GM04504 (cell line): ENCODE measurements at regions not wholly inside any gene's neighbourhood (a gene's known extent, or its start where the extent isn't known, plus 50 kb on each side); places are given as distances from the start of the nearest gene placed in this dataset.

Experiments
- DNase-seq: peaks from one replicate; pipeline ENCODE4 v3.0.0-alpha.2; 2012; ENCODE audit warnings: low read depth

- DNase-seq, result no peak
Measured at GRCh38 chr9:99327667-99328066, 105.6 kb downstream of the SEC61B start.

DNA sequence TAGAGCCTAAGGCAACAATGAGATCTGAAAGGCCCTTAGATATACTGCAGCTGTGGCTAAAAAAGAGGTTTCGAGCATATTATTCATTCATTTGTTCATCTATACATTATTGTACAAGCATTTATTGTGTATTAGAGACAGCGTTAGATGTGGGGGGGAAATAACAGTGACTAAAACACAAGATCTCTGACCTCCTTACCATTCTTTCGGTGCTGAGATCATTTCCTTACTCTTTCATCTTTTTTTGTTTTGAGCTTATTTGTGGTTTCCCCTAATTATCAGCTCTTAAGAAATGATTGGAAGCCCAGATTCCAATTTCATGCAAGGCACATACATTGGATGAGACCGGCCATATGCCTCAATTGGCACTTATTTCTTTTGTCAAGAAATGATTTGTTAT is 113.2 kb downstream of the SEC61B start:
- no peak for DNase-seq

- DNase-seq, result no peak
Measured at GRCh38 chr9:99336005-99336404, 113.9 kb downstream of the SEC61B start.

GRCh38 chr9:99336531-99336930 is 114.4 kb downstream of the SEC61B start:
- no peak for DNase-seq

GRCh38 chr9:99340281-99340680 is 118.2 kb downstream of the SEC61B start:
- no peak for DNase-seq

DNA sequence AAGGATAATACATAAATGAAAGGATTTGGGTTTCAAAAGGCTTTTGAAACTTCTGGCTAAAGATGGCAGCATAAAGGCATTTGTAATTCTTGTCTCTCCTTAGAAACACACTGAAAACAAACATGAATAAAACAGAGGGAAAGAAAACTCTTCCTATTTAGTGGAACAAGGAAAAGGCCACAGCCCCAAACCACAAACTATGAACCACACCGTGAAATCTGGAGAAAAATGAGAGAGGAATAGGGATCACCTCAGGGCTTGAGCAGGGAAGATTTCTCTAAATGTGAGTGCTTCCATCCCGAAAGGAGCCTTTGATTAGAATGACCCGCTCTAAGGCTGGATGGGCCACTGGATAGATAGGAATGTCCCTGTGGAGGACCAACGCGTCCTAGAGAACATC is 119.6 kb downstream of the SEC61B start:
- DNase-seq, result no peak

- no peak for DNase-seq
Measured at GRCh38 chr9:99345451-99345850, 123.4 kb downstream of the SEC61B start.

GRCh38 chr9:99345942-99346341 is 123.9 kb downstream of the SEC61B start:
- DNase-seq, result no peak

DNA sequence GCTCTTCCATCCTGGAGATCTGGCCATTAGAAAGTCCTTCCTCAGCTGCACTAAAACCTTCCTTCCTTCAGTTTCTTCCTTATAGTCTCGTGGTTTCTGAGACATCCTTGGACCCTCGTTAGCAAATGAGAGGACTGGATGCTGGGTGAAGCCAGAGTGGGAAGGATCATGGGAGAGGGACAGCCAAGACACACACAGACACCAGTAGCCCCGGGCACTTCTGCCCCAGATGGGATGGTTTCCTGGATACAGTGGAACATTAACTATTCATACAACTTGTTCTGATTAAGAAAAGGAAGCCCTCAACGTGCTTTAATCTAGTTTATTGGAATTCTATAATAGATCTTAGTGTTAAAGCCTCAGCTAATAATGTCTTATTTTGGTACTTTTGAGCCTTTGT is 125.5 kb downstream of the SEC61B start:
- DNase-seq, result no peak

- no peak for DNase-seq
Measured at GRCh38 chr9:99348289-99348688, 126.2 kb downstream of the SEC61B start.

GRCh38 chr9:99349870-99350269 is 127.8 kb downstream of the SEC61B start:
- no peak for DNase-seq

- DNase-seq, result no peak
Measured at GRCh38 chr9:99350461-99350860, 128.4 kb downstream of the SEC61B start.

DNA sequence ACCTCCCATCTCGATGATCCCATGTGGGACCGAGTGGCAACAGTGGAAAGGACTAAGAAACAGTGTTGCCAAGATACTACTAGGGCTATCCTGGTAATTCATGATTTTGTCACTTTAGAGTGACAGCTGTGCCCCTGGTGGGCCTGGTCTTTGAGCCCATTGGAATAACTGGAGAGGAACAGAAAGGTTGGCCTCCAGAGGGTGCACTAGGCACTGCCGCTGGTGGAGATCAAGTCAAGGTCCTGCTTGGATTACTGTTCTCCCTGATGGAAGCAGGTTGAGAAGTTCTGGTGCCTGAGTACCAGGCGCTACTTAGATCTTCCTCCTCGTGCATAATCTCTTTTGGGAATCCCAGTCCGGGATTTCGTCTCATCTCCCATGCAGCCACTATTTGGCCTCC is 129.6 kb downstream of the SEC61B start:
- DNase-seq, result no peak

GRCh38 chr9:99352826-99353225 is 130.7 kb downstream of the SEC61B start:
- DNase-seq, result no peak

DNA sequence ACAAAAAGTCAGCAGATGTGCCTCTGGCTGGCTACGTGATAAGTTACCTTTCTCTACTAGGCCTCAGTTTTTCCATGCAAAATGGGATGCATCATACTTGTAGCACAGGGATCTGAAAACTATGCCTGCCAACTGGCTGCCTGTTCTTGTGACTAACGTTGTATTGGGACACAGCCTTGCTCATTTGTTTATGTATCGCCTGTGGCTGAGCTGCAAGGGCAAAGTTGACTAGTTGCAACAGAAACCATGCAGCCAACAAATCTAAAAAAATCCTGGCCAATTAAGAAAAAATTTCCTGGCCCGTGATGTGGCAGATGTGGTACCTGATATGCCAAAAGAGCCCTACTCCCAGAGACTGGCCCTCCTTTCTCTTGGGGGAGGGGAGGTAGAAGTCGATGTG is 131.3 kb downstream of the SEC61B start:
- DNase-seq, result peak; percentile 87

DNA sequence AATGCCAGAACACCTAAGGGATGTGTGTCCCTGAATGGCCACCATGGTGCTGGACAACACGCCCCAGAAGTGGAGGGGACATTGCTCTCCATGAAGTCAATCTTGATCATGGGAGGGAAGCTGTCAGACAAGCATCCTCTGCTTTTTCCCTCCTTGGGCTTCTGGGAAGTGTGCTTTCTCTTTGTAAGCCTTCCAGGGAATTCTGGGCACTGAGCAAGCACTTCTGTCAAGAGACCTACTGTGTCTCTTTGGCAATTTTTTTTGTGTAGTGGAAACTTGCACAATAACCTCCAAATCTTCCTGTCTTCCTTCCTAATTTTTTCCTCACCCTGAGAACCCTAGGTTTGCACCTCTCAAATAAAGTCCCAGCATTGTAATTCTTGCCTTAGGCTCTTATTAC is 132.0 kb downstream of the SEC61B start:
- no peak for DNase-seq

DNA sequence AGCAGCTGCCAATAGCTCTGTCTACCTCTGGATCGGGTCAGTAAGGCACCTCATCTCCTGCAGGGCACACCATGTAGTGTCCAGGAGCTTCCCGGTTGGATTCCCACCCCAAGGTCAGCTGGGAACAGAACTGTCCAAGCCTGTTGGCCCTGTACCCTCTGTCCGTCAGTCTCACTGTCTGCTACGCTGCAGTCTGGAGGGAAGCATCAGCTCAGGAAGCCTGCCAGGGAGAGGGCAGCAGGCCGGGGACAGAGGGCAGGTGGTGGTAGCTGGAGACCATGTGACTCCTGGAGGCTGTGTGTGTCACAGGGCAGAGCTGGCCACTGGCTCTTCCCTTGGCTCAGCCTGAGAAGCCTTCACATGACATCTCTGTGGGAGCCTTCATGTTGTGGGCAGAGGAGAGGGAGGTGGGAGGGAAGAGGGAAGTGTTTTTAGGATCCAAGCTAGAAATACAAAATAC is 134.5 kb downstream of the SEC61B start:
- no peak for DNase-seq

- no peak for DNase-seq
Measured at GRCh38 chr9:99357575-99357974, 135.5 kb downstream of the SEC61B start.

GRCh38 chr9:99358668-99359067 is 136.6 kb downstream of the SEC61B start:
- DNase-seq, result no peak

- no peak for DNase-seq
Measured at GRCh38 chr9:99359336-99359735, 137.3 kb downstream of the SEC61B start.

DNA sequence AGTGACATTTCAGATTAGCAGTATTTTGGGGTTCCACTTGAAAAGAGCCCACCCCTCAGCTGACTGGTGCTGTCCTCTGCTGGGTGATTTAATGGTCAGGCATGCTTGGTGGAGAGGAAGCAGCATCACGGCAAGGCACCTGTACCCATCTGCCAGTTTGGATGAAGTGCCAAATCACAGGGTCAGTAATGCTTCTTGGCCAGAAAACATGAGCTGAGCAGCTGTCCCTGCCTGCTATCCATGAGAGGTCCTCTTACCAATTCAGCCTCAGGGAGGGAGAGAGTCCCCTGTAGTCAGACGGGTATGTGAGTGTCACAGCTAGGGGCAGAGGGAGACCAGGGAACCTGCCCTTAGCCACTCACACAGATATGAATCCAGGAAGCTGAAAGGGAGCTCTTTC is 137.9 kb downstream of the SEC61B start:
- DNase-seq, result no peak

DNA sequence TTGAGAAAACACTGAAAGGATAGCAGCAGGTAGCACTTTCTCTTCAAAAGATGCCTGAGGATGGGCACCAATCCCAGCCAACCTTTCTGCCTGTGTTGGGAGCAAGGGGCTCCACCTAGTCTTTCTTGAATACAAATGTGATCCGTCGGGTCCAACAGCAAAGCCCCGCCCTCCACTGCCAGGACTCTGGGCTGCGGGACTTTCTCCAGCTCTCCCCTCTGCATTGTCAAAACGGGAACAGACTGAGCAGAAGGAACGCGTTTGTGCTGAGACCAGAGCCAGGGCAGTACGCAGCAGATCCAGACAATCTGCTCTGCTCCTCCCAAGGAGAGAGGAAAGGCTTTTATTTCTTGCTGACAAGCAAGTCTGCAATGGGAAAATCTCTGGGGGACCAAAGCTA is 139.7 kb downstream of the SEC61B start:
- DNase-seq, result no peak

DNA sequence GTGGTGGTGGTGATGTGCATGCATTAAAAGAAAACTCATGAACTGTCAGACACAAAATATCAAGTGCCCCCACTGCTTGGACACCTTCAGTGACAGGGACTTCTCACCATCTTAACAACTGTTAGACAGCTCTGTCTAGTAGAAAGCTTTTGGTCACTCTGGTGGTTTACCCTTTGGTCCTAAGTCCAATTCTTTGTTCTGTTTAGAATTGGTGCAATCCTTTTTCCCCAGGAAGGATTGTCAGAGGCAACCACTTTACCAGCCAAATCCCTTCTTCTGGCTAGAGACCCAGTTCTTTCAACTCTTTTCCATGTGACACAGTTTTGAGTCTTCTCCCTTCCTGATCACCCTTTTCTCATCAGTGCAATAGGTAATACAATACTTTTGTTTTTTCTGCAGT is 140.2 kb downstream of the SEC61B start:
- no peak for DNase-seq

DNA sequence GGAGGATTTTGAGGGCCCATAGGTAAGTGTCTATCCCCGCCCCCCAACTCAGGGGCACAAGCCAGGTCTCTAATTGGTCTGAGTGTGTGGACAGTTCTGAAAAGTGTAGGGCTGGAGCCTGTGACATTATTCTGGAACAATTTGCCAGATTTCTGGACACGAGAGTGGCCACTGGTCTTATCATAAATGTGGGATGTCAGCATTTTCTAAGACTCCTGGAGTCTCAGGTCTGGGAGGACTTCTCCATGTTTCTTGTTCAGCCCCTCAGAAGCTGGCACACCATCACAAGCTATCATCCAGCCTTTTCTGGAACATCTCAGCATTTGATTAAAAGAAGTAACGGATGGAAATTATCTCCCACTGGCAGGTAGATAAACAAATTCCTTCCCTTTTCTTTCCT is 141.4 kb downstream of the SEC61B start:
- no peak for DNase-seq
